HG02981 (cell line): ENCODE measurements at regions not wholly inside any gene's neighbourhood (a gene's known extent, or its start where the extent isn't known, plus 50 kb on each side); places are given as distances from the start of the nearest gene placed in this dataset.
"Not testable (repeated sequence)": the region's sequence is repeated elsewhere in the genome, so short reads cannot be mapped to it uniquely, and the experiment has no call there.

Source experiments
- ATAC-seq: cut with Tn5 transposase; IDR thresholded peaks from one replicate; pipeline ENCODE4 v1.9.1; 2021; ENCODE audit warnings: mild to moderate bottlenecking, moderate library complexity; ENCODE audit not compliant: unreplicated experiment

- no peak for ATAC-seq
Observed at GRCh38 chr7:52616552-52616951, 418.9 kb upstream of the POM121L12 start.

DNA sequence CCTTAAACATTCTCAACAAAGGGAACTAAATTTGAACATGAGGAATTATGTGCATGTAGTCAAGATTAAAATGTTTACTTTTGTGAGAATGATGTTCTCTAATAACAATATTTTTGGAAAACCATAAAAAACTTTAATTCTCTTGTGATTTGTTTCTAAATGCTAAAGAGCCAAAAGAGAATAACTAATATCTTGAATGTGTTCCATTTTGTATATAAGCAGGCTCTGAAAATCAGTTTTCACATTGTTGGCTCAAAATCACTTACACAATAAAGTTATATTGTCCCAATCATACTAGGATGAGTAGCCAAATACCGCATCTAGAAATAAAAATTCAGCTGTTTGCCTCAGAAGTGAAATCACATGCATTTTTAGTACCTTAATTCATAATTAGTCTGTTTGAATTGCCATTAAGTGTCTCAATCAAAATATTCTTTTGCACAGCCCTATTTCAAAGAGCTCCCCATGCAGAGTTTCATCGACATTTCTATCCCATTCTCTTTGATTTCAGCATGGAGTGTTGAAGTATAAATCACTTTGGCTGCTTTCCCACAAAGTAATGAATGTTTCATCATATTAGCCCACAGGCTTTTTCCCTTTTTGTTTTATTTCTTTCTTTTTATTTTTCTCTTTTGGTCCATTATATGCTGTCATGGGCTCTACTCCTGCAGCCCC, 420.3 kb upstream of the POM121L12 start:
- no peak for ATAC-seq

DNA sequence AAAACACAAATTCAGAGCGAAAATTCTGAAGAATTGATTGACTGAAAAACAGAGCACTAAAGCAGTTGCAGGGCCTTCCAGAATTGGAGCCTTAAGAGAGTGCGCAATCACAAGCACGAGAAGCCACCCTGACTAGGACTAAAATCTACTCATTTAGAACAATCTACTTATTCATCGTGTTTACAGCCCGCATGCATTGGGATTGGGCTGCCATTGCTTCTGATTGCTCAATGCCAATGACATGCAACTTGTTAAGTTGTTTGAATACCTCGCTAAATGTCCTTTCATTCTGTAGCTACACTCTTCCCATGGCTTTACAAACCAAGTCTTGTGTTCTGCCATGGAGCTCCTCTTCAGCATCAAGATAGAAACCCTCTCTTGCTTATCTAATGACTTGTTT, 425.9 kb upstream of the POM121L12 start:
- no peak for ATAC-seq

DNA sequence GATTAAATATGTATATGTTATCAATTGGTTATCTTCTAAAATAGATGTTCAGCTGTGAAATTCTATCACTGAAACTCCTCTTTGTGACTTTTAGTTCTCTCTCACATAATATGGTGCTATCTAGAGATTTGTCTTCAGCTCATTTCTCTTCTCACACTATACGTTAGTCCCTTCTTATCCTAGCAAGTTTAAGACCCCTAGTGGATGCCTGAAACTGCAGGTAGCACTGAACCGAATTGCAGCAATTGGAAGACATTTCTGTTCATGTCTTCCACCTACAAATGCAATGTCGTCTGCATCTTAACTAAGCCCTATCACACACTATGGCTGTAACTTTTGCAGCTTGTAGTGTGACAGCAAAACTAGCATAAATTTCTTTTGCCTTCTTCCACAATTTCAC, 442.7 kb upstream of the POM121L12 start:
- no peak for ATAC-seq

GRCh38 chr7:52586704-52587103, 448.7 kb upstream of the POM121L12 start:
- no peak for ATAC-seq

GRCh38 chr7:52584041-52584440, 451.4 kb upstream of the POM121L12 start:
- ATAC-seq, result no peak

GRCh38 chr7:52573141-52573540, 462.3 kb upstream of the POM121L12 start:
- not testable (repeated sequence) for ATAC-seq

DNA sequence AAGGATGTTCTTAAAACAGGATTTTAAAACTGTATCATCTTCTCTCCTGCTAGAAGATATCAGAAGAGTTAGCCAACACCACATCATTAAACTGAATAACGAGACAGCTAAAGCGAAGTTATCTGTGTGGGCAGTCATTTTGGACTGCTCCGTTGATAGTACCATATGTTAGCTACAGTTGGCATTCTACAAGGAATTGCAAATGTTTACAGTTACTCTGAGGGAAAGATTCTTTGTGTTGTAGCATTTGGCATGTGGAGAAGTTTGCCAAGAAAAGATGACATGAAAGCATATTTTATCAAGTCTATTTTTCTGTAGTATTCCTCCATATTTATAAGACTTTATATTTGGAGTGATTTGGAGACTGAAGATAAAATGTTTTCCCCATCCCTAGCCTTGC, 464.4 kb upstream of the POM121L12 start:
- ATAC-seq, result no peak

GRCh38 chr7:52569151-52569550, 466.3 kb upstream of the POM121L12 start:
- no peak for ATAC-seq

DNA sequence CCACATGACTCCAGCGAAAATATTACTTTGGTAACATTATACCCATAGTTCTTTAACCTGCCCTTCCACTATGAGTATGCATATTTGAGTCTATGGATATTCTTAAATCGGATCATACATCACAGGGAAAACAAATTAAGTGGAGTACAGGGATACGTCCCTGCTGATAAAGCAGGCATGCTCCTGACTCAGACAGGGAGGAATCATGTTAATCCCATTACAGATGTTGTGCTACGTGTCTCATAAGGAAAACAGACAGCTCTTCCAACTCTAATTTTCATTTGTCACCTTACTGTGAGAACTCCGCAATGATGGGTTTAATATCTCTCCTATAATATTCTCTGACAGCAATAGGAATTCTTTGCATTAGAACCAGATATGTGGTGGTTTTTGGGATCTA, 469.5 kb upstream of the POM121L12 start:
- ATAC-seq, result no peak

DNA sequence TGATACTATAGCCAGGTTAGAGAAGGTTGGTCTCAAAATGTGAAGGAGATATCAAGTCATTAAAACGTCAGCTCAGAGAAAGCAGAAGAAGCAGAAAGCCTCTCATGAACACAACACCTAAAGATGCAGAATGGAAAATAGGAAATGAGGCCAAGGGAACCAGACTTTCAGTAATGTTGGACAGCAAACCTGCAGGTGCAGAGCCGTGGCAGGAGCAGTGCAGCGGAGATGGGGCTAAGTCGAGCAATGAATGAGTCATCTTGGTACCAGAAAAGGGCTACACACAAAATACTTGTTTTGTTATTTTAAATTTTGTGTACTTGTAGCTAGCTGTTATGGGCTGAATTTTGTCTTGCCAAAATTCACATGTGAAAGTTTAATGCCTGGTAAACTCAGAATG, 479.6 kb upstream of the POM121L12 start:
- ATAC-seq, result no peak

DNA sequence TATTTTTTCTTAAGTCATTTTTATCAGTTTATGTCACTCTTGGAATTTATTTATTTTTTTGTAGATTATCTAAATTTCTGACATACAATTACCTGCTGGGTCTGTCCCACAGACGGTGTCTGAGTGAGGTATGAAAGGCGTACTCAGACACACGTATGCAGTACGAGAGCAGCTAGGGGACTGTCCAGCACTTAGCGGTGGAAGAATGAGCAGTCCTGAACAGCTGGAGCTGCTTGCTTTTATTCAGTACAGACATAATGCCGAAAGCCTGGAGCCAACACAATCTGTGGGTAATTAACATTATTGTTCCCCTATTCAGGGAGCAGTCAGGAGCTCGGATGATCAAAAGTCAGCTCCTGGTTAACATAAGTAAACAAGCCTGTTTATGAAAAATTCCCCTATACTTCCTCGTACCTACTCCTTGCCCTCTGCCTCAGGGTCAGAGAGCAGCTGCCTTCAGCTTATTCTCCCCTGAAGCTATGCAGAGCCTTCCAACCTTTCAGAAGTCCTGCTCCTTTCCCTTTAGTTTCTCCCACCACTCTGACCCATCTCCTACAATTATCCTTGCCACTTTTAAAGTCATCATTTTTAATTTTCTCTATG, 488.0 kb upstream of the POM121L12 start:
- ATAC-seq, result no peak

DNA sequence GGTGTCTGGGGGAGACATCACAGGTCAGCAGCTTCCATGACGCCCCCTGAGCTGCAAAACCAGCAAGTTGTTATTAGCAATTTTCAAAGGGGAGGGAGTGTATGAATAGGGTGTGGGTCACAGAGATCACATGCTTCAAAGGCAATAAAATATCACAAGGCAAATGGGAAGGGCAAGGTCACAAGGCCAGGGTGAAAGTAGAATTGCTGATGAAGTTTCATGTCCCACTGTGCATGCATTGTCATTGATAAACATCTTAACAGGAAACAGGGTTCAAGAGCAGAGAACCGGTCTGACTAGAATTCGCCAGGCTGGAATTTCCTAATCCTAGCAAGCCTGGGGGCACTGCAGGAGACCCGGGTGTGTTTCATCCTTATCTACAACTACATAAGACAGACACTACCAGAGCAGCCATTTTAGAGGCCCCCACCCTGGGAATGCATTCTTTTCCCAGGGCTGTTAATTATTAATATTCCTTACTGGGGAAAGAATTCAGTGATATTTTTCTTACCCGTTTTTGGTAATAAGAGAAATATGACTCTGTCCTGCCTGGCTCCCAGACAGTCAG, 494.2 kb upstream of the POM121L12 start:
- ATAC-seq, result not testable (repeated sequence)

- no peak for ATAC-seq
Observed at GRCh38 chr7:52540041-52540440, 495.4 kb upstream of the POM121L12 start.

GRCh38 chr7:52539414-52539813, 496.0 kb upstream of the POM121L12 start:
- ATAC-seq, result no peak

- ATAC-seq, result no peak
Observed at GRCh38 chr7:52537051-52537450, 498.4 kb upstream of the POM121L12 start.

DNA sequence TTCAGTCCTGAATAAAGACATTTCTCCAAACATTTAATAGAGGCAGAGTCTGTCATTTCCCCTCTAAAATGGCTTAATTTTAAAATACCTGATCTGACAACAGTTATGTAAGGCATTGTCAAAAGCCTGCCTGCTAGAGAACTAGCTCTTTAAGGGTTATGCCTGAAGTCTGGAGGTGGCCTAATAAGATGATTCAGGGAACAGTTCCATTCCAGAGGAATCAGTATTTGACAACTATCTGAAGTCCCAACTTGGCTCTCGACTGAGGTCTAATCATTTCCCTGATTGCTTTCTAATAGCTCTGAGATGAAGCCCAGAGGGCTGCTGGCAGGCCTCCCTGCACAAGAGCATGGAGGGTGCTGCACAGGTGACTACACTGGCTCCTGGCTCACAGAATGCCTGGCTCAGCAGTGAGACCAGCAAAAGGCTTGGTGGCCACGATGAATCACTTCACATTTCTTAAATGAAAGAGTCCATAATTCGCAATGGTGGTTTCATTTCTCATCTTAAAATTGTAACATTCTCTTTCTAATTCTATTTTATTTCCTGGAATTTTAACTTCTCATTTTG, 509.6 kb upstream of the POM121L12 start:
- no peak for ATAC-seq

GRCh38 chr7:52518869-52519268, 516.6 kb upstream of the POM121L12 start:
- no peak for ATAC-seq

DNA sequence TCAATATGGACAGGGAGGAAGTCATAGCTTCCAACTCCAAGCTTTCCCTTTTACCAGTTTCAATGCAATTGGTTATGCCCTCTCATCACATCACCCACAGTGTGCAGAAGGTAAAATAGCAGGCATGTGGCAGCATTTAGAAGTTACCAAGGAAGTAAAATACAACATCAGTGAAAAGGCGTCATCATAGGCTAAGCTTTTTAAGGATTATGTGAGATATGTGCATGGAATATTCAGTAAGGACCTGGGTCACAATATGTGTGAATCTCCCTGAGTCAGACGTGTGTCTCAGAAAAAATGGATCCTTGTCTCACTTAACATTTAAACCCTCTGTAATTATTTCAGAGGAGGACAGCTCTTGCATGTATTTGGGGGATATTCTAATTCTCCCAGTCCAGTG, 522.8 kb upstream of the POM121L12 start:
- no peak for ATAC-seq

GRCh38 chr7:52507546-52508255, 527.7 kb upstream of the POM121L12 start:
- ATAC-seq, result no peak

DNA sequence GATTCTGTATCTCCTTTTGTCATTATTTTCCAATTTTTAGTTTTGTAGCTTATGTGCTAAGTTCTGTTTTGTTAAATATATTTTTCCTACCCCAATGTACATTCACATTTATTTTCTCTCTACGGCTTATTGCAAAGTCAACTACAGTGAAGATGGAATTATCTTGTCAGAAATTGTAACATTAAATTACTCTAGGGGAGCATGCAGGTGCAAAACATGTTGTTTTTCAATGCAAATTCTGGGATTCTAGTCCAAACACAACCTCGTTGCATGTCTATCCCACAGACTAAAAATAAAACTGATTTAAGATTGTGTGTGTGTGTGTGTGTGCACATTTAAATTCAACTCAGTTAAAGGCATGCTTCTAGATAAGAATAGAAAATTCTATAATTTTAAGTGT, 529.1 kb upstream of the POM121L12 start:
- no peak for ATAC-seq

- no peak for ATAC-seq
Observed at GRCh38 chr7:52504561-52504960, 530.9 kb upstream of the POM121L12 start.
